Islet precursor cell (in vitro differentiated cells): ENCODE measurements at regions not wholly inside any gene's neighbourhood (a gene's known extent, or its start where the extent isn't known, plus 50 kb on each side); places are given as distances from the start of the nearest gene placed in this dataset.
"Not testable (repeated sequence)": the region's sequence is repeated elsewhere in the genome, so short reads cannot be mapped to it uniquely, and the experiment has no call there.

Experiments used
- DNase-seq: peaks from one replicate; pipeline ENCODE4 v3.0.0-alpha.2; 2018

GRCh38 chr1:172717722-172718465 is 59.0 kb downstream of the FASLG start:
- DNase-seq: peak; percentile 58

GRCh38 chr1:172719066-172719627 is 60.2 kb downstream of the FASLG start:
- DNase-seq: no peak

- DNase-seq: no peak
Measured at GRCh38 chr1:172719694-172720138, 60.8 kb downstream of the FASLG start.

- peak; percentile 72 for DNase-seq
Measured at GRCh38 chr1:172720339-172720738, 61.4 kb downstream of the FASLG start.

GRCh38 chr1:172723251-172723650 is 64.3 kb downstream of the FASLG start:
- peak; percentile 65 for DNase-seq

GRCh38 chr1:172724232-172724631 is 65.3 kb downstream of the FASLG start:
- DNase-seq: no peak

GRCh38 chr1:172724765-172725613 is 66.1 kb downstream of the FASLG start:
- no peak for DNase-seq

- no peak for DNase-seq
Measured at GRCh38 chr1:172726740-172727139, 67.8 kb downstream of the FASLG start.

- DNase-seq: no peak
Measured at GRCh38 chr1:172727275-172727857, 68.5 kb downstream of the FASLG start.

GRCh38 chr1:172727956-172728603 is 69.2 kb downstream of the FASLG start:
- peak; percentile 69 for DNase-seq

GRCh38 chr1:172728705-172729104 is 69.8 kb downstream of the FASLG start:
- DNase-seq: not testable (repeated sequence)

- no peak for DNase-seq
Measured at GRCh38 chr1:172732427-172732826, 73.5 kb downstream of the FASLG start.

GRCh38 chr1:172733815-172734214 is 74.9 kb downstream of the FASLG start:
- no peak for DNase-seq

- no peak for DNase-seq
Measured at GRCh38 chr1:172738389-172738788, 79.5 kb downstream of the FASLG start.

GRCh38 chr1:172742599-172743500 is 83.9 kb downstream of the FASLG start:
- no peak for DNase-seq

- DNase-seq: peak; percentile 63
Measured at GRCh38 chr1:172745014-172745413, 86.1 kb downstream of the FASLG start.

GRCh38 chr1:172746091-172746949 is 87.4 kb downstream of the FASLG start:
- DNase-seq: no peak

GRCh38 chr1:172748201-172748600 is 89.3 kb downstream of the FASLG start:
- no peak for DNase-seq

GRCh38 chr1:172751683-172752082 is 92.8 kb downstream of the FASLG start:
- no peak for DNase-seq

GRCh38 chr1:172753964-172754363 is 95.1 kb downstream of the FASLG start:
- DNase-seq: no peak

- DNase-seq: no peak
Measured at GRCh38 chr1:172754609-172755008, 95.7 kb downstream of the FASLG start.
